Thymus (tissue), 11 donors: ENCODE measurements at regions not wholly inside any gene's neighbourhood (a gene's known extent, or its start where the extent isn't known, plus 50 kb on each side); places are given as distances from the start of the nearest gene placed in this dataset.
"Not testable (repeated sequence)": the region's sequence is repeated elsewhere in the genome, so short reads cannot be mapped to it uniquely, and the experiment has no call there.

Experiments used
- DNase-seq, 9 donors: peaks; one replicate each; pipeline ENCODE4 v3.0.0-alpha.2; 2013; ENCODE audit warnings: low spot score in 9 of 9, low read depth in 6 of 9, missing footprints in 1 of 9
- H3K27ac ChIP-seq, 2 donors: one replicate each; pipeline ENCODE4 v1.5.1; 2013; ENCODE audit warnings: control low read depth in 1 of 2, low read depth in 1 of 2, low read length in 1 of 2, mild to moderate bottlenecking in 1 of 2, moderate library complexity in 1 of 2
- H3K27me3 ChIP-seq, 2 donors: one replicate each; pipeline ENCODE4 v1.5.1; 2013; ENCODE audit warnings: low read length in 1 of 2; ENCODE audit not compliant: control insufficient read depth in 2 of 2, insufficient read depth in 1 of 2
- H3K36me3 ChIP-seq, 2 donors: one replicate each; pipeline ENCODE4 v1.5.1; 2013; ENCODE audit warnings: low read length in 1 of 2, mild to moderate bottlenecking in 1 of 2, moderate library complexity in 1 of 2; ENCODE audit not compliant: control insufficient read depth in 2 of 2, insufficient read depth in 2 of 2
- H3K4me1 ChIP-seq, 2 donors: one replicate each; pipeline ENCODE4 v1.5.1; 2013; ENCODE audit warnings: low read length in 2 of 2; ENCODE audit not compliant: control insufficient read depth in 2 of 2, insufficient read depth in 2 of 2
- H3K4me3 ChIP-seq, 2 donors: one replicate each; pipeline ENCODE4 v1.5.1; 2013; ENCODE audit warnings: low read length in 2 of 2, control low read depth in 1 of 2, mild to moderate bottlenecking in 1 of 2
- H3K9me3 ChIP-seq, 2 donors: one replicate each; pipeline ENCODE4 v1.5.1; 2013; ENCODE audit warnings: low read length in 1 of 2, mild to moderate bottlenecking in 1 of 2; ENCODE audit not compliant: control insufficient read depth in 2 of 2, insufficient read depth in 1 of 2
- WGBS: extraction: QIAGEN DNeasy Blood & Tissue Kit; methylation state at CpG from one replicate; pipeline ENCODE4 v1.1.7; 2013; 5-methylcytosine and 5-hydroxymethylcytosine counted together
- donor health status: healthy.

DNA sequence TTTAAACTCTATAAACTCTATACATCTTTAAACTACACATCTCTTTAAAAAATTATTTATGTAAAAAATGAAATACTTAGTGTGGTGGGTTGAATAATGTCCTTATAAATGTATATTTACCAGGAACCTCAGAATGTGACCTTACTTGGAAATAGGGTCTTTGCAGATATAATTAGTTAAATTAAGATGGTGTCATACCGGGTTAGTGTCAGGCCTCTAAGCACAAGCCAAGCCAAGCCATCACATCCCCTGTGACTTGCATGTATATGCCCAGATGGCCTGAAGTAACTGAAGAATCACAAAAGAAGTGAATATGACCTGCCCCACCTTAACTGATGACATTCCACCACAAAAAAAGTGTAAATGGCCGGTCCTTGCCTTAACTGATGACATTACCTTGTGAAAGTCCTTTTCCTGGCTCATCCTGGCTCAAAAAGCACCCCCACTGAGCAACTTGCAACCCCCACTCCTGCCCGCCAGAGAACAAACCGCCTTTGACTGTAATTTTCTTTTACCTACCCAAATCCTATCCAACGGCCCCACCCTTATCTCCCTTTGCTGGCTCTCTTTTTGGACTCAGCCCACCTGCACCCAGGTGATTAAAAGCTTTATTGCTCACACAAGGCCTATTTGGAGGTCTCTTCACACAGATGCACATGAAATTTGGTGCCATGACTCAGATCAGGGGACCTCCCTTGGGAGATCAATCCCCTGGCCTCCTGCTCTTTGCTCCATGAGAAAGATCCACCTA is 283.5 kb downstream of the AGTPBP1 start:
- not testable (repeated sequence) for H3K9me3 ChIP-seq, H3K27ac ChIP-seq, H3K4me3 ChIP-seq, DNase-seq, H3K36me3 ChIP-seq, H3K27me3 ChIP-seq, H3K4me1 ChIP-seq
- 97% methylated on average over 4 of the region's 5 CpGs for WGBS

DNA sequence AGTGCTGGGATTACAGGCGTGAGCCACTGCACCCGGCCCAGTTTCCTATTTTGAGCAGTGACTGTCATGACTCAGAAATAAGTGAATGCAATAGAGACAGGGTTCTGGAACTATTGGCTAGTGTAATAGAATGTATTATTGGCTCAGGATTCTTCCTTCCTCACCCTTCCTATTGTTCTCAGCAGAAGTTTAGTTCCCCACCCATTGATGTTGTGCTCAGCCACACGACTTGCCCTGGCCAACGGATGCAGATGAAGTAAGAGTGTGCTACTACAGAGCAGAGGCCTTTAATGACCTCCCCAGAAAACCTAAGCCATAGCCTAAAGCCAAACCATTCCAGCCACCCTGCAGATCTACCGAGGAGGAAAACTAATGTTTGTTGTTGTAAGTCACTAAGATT is 287.9 kb downstream of the AGTPBP1 start:
- Histone ChIP-seq H3K27ac (no peak overlapping the region), H3K9me3 (no peaks in the 10 kb centered on the region), H3K36me3 (no peaks in the 10 kb centered on the region), H3K4me1 (no peaks in the 10 kb centered on the region), H3K27me3 (no peaks in the 10 kb centered on the region), H3K4me3 (no peak overlapping the region)
- DNase-seq = no peak
- 90% methylated on average over 5 of the region's 5 CpGs for WGBS

DNA sequence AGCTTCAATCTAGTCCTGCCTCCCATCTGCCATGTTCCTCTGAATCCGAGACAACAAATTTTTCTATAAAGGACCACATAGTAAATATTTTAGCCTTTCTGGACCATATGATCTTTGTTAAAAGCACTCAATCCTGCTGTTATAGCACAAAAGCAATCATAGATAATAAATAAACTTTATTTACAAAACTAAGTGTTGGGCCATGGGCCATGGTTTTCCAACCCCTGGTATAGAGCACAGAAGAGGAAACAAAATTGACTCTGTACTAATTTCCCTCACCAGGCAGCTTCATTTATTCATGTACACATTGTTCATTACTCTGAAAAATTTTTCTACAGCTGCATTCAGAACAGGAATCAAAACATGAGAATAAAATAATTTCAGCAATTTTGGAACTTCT is 288.9 kb downstream of the AGTPBP1 start:
- DNase-seq = no peak
- WGBS = 40% methylated on average over 1 of the region's 1 CpG

DNA sequence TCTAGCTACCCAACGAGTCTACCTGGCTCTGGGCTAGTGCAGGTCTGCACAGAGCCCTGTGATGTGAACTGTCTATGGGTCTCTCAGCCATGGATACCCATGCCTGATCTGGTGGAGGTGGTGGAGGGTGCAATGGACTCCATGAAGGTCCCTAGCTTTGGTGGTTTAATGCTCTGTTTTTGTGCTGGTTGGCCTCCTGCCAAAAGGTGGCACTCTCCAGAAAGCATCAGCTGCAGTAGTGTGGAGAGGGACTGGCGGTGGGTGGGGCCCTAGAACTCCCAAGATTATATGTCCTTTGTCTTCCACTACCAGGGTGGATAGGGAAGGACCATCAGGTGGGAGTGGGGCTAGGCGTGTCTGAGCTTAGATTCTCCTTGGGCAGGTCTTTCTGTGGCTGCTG is 290.1 kb downstream of the AGTPBP1 start:
- Histone ChIP-seq H3K9me3 (no peaks in the 10 kb centered on the region), H3K27ac (no peak overlapping the region), H3K27me3 (no peaks in the 10 kb centered on the region), H3K4me3 (no peak overlapping the region), H3K36me3 (no peaks in the 10 kb centered on the region), H3K4me1 (no peaks in the 10 kb centered on the region)
- DNase-seq = no peak
- WGBS = 94% methylated on average over 3 of the region's 3 CpGs

More for the DNA sequence above, 288.9 kb downstream of the AGTPBP1 start:
- Histone ChIP-seq H3K27me3 (no peaks in the 10 kb centered on the region), H3K27ac (no peak overlapping the region), H3K4me3 (no peak overlapping the region), H3K36me3 (no peaks in the 10 kb centered on the region), H3K4me1 (no peaks in the 10 kb centered on the region), H3K9me3 (no peaks in the 10 kb centered on the region)

DNA sequence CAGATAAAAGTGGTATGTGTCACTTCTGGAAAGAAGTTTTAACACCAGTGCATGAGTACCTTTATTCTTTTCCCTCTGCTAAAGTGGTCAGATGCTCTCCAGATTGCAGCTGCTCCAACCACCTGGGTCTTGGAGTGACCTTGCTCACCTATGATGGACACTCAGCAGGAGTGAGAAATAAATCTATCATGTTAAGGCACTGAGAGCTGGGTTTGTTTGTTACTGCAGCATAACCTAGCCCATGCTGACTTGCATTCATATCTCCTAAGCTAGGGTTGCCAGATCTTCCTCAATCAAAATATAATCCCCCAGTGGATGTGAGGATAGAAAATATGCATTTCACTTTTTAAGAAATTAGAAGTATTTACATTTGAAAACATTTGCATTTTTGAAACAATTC is 295.9 kb downstream of the AGTPBP1 start:
- H3K27me3 ChIP-seq = no peaks in the 10 kb centered on the region
- H3K4me3 ChIP-seq = no peak overlapping the region
- H3K4me1 ChIP-seq = no peaks in the 10 kb centered on the region
- H3K9me3 ChIP-seq = no peaks in the 10 kb centered on the region
- H3K36me3 ChIP-seq = no peaks in the 10 kb centered on the region
- H3K27ac ChIP-seq = no peak overlapping the region
- no peak for DNase-seq

DNA sequence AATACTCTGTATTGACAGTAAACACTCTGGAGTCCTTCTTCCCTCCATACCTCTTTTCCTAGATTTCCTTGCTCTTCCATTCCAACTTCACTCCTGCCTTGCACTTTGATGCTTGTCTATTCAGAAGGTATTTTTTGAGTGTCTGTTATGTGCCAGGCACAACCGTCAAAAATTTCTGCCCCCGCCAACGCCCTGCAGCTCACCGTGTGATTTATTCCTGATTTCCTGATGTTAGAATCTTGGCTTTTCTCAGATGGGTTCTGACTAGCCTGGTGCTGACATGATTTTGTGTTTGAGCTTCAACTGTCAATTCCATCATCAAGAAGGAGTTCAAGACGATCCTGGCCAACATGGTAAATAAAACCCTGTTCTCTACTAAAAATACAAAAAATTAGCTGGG is 297.5 kb downstream of the AGTPBP1 start:
- no peaks in the 10 kb centered on the region for H3K9me3 ChIP-seq
- H3K27me3 ChIP-seq = no peaks in the 10 kb centered on the region
- no peak overlapping the region for H3K4me3 ChIP-seq
- H3K27ac ChIP-seq = no peak overlapping the region
- 84% methylated on average over 5 of the region's 5 CpGs for WGBS
- DNase-seq = no peak
- H3K4me1 ChIP-seq = no peaks in the 10 kb centered on the region
- no peaks in the 10 kb centered on the region for H3K36me3 ChIP-seq

DNA sequence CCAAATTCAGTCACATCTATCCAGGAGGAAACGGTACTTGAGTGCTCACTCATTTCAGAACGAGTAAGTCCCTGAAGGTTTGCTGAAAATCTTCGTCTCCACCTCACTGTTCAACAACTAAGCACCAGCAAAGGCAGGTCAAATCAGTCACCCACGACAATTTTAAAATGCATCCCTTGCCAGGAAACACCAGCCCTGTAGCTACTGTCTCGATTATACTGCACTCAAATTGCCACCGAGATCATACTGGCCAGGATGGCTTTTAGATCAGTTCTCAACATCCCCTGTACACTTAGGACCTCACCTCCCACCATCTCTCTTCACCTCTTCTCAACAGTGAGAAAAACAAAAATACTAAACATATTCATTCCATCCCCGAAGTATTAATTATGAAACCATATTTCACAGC is 298.6 kb downstream of the AGTPBP1 start:
- Histone ChIP-seq H3K4me3 (no peak overlapping the region), H3K27me3 (no peaks in the 10 kb centered on the region), H3K27ac (no peak overlapping the region), H3K36me3 (no peaks in the 10 kb centered on the region), H3K4me1 (no peaks in the 10 kb centered on the region), H3K9me3 (no peaks in the 10 kb centered on the region)
- no peak for DNase-seq
- WGBS = 94% methylated on average over 7 of the region's 7 CpGs

DNA sequence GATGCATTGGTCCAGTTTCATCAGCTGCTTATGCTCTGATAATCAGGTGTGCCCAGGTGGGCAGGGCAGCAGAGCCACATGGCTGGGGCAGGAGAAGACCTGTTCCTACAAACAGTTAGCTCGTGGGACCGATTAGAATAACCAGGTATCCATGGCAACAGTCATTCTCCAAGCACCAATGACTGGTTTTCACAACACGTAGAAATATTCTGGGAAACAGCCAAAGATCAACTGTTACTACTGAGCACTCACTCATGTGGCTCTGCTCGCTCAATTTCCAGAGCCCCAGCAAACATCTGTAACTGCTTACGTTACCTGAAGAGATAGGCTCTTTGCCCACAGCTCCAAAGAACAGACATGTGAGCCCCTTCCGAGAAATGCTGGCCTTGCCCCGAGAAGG is 302.0 kb downstream of the AGTPBP1 start:
- 90% methylated on average over 7 of the region's 7 CpGs for WGBS
- no peaks in the 10 kb centered on the region for H3K9me3 ChIP-seq
- DNase-seq = no peak
- H3K27me3 ChIP-seq = no peaks in the 10 kb centered on the region
- no peaks in the 10 kb centered on the region for H3K36me3 ChIP-seq
- no peak overlapping the region for H3K4me3 ChIP-seq
- no peaks in the 10 kb centered on the region for H3K4me1 ChIP-seq
- H3K27ac ChIP-seq = no peak overlapping the region

DNA sequence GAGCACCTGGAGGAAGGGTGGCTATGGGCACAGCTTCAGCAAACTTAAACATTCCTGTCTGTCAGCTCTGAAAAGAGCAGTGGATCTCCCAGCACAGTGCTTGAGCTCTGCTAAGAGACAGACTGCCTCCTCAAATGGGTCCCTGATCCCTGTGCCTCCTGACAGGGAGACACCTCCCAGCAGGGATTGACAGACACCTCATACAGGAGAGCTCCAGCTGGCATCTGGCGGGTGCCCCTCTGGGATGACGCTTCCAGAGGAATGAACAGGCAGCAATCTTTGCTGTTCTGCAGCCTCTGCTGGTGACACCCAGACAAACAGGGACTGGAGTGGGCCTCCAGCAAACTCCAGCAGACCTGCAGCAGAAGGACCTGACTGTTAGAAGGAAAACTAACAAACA is 307.8 kb downstream of the AGTPBP1 start:
- DNase-seq, H3K27me3 ChIP-seq, H3K4me1 ChIP-seq, H3K27ac ChIP-seq, H3K4me3 ChIP-seq, H3K9me3 ChIP-seq, H3K36me3 ChIP-seq: not testable (repeated sequence)
- 97% methylated on average over 2 of the region's 2 CpGs for WGBS

DNA sequence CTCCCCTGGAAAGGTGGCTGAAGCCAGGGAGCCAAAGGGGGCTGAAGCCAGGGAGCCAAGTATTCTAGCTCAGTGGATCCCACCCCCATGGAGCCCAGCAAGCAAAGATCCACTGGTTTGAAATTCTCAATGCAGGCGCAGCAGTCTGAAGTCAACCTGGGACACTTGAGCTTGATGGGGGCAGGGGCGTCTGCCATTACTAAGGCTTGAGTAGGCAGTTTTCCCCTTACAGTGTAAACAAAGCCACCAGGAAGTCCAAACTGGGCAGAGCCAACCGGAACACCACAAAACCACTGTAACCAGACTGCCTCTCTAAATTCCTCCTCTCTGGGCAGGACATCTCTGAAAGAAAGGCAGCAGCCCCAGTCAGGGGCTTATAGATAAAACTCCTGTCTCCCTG is 308.2 kb downstream of the AGTPBP1 start:
- not testable (repeated sequence) for H3K4me1 ChIP-seq, H3K27ac ChIP-seq, H3K27me3 ChIP-seq, H3K4me3 ChIP-seq, DNase-seq, H3K36me3 ChIP-seq, H3K9me3 ChIP-seq
- 58% methylated on average over 3 of the region's 3 CpGs for WGBS
